ENCODE measurements at regions not wholly inside any gene's neighbourhood (a gene's known extent, or its start where the extent isn't known, plus 50 kb on each side); places are given as distances from the start of the nearest gene placed in this dataset.

DNA sequence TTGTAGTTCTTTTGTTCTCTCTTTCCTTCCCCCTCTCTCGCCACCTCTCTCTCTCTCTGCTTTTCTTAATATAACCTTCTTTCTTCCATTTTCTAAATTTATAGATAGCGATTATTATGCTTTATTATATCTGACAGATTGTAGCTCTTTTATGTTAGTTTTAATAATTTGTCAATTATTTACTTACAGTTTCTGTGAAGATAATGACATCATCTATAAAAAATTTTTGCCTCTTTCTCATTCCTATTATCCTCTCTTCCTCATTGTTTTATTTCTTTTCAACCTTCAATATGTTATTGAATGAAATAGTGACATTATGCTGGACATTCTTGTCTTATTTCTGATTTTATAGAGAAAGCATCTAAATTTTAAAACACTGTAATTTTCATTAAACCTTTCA lies 469.6 kb upstream of the NRG3 start:
- TF ChIP-seq, protein P1, sequence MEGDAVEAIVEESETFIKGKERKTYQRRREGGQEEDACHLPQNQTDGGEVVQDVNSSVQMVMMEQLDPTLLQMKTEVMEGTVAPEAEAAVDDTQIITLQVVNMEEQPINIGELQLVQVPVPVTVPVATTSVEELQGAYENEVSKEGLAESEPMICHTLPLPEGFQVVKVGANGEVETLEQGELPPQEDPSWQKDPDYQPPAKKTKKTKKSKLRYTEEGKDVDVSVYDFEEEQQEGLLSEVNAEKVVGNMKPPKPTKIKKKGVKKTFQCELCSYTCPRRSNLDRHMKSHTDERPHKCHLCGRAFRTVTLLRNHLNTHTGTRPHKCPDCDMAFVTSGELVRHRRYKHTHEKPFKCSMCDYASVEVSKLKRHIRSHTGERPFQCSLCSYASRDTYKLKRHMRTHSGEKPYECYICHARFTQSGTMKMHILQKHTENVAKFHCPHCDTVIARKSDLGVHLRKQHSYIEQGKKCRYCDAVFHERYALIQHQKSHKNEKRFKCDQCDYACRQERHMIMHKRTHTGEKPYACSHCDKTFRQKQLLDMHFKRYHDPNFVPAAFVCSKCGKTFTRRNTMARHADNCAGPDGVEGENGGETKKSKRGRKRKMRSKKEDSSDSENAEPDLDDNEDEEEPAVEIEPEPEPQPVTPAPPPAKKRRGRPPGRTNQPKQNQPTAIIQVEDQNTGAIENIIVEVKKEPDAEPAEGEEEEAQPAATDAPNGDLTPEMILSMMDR (IDR thresholded peaks at IDR 0.05; ENCODE audit: insufficient read depth, low read length, poor library complexity, severe bottlenecking): no peak
- TF ChIP-seq EZH2phosphoT487 (conservative IDR thresholded peaks at IDR 0.05; ENCODE audit: low read length): no peak

Data from SU-DHL-6 (cell line).